GDM1 (cell line): ENCODE measurements at regions not wholly inside any gene's neighbourhood (a gene's known extent, or its start where the extent isn't known, plus 50 kb on each side); places are given as distances from the start of the nearest gene placed in this dataset.

Experiments used
- DNase-seq: peaks from one replicate; lab custom pipeline; 2025; lab: John Stamatoyannopoulos, UW

DNA sequence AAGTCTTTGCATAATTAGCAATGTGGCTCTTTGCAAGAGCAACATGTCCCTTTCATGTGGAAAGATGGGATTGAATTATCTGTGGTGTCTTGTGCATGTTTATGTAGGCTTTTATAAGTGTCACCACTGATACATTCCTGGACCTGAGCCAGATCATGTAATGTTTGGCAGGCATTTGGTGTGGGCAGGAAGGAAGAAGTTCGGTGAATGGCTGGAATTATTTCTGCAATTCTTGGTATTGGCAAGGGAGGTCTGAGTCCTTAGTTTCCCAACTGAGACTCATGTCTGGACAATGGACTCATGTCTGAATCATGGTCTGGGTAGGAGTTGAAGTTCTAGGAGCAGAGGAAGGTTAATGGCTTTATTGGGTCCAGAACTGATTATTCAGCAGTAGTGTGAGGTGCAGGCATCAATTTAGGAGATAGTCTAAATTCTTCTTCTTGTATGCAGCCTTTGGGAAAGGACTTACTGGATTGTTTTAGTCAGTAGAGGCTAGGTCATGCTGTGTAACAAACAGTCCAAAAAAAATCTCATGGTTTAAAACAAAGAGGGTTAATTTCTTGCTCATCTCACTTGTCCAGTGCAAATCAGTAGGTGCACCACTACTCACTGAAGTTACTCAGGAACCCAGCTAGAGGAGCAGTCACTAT, 186.5 kb upstream of the LHX5 start:
- DNase-seq = no peak

DNA sequence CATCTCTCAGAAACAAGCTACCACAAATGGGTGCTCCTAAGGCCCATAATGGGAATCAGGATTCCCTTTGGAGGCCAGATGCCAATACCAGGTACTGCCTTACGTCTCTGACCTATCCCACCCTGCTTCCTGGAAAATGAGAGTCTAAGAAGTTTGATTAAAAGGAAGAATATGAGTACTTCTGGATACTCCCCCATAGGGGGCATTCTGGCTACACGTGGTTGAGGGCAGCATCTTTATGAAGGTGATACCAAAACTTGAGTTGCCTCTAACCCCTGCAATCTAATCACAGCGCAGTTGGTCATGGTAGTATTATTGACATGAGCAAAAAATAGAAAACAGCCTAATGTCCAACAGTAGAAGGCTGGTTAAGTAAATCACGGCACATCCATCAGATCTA, 184.2 kb upstream of the LHX5 start:
- no peak for DNase-seq

- DNase-seq = no peak
Measured at GRCh38 chr12:113655479-113655878, 183.8 kb upstream of the LHX5 start.

DNA sequence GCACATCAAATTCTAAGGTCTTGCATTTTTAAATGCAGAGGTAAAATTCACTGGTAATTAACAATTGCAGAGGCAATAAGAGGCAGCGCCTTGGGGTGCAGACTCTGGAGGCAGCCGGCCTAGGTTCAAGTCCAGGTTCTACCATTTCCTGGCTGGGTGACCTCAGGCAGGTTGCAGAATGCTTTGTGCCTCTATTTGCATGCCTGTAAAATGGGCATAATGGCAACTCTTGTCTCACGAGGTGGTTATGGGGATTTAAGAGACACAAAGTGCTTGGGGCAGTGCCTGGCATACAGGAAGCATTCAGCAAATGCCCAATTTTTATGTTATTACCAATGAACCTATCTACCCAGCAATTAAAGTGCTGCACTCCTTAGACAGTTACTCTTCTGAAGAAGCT, 180.0 kb upstream of the LHX5 start:
- no peak for DNase-seq

DNA sequence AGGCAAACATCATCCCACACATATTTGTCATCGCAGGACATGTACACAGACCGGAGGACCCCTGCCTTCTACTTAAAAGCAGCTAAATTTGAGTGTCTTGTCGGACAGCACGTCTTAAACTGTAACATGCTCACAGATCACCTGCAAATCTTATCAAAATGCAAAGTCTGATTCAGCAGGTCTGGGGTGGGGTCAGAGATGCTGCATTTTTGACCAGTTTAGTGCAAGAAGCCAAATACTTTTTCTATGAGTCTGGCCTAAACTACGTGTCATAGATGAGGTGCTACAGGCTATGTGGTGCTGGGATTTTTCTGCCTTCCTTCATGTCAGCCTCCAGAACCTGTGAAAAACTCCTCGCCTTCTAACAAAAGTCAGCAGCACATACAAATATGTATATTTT, 178.8 kb upstream of the LHX5 start:
- no peak for DNase-seq

- DNase-seq = no peak
Measured at GRCh38 chr12:113649256-113649830, 177.7 kb upstream of the LHX5 start.

- DNase-seq = no peak
Measured at GRCh38 chr12:113647048-113647447, 175.4 kb upstream of the LHX5 start.

DNA sequence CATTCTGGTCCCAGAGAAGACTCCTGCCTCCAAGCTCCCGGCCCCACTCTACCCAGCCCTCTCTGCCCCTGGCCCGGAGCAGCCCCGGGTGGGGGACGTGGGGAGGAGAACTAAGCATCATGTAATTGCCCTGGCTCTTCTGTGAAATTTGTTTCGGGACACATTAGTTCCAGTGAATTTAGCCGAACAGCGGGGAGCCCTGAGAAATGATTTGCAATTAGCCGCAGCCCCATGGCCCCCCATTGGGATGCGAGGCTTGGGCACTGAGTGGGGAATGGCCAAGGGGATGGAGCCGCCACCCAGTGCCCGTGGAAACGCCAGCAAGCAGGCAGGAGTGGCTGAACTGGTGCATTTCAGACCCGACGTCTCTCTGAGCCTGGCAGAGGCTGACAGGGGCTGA, 173.9 kb upstream of the LHX5 start:
- DNase-seq = no peak

DNA sequence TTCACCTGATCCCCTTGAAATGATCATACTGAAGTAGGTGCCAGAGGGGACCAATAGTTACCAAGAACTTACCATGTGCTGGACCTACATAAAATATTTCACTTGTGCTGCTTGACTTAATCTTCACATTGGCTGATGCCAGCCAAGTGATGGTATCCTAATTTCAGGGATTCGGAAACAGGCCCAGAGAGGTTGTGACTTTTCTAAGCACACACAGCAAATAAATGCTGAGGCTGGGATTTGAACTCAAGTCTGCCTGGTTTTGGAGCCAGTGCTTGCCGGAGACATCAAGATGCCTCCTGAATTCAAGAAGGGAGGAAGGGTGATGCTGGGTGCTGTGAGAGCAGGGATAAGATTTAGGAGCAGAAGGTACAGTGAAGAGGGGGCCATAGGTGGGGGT, 173.5 kb upstream of the LHX5 start:
- DNase-seq = no peak

DNA sequence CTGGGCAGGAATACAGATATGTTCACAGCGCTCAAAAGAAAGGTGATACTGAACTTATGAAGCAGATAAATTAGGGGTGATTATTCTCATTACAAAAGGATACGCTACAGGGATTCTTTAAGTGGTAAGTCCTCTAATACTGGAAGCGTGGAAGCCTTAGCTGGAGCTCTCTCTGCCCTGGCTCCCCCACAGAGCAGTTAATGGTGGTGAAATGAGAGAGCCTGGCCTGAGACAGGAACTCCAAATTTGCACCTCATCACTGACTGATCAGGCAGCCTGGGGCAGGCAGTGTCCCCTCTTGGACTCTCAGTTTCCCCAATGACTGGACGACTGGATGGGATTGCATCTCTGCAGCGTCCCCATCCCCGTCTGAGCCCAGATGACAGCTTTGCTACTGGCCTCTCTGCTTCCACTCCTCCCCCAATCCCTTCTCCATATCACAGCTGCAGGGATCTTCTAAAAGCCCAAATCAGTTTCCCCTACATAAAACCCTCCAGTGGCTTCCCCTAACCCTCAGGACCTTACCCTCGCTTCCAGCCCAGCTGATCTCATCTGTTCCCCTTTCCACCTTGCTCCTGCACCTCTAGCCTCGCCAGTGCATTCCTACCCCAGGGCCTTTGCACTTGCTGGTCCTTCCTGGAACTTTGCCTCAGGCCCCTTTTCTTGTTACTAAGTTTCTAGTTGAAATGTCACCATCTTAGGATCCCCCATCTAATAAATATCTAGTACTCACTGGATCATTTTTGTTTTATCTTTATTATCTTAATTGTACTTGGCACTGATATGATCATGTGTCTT, 171.7 kb upstream of the LHX5 start:
- DNase-seq = no peak

GRCh38 chr12:113642672-113643071, 171.0 kb upstream of the LHX5 start:
- DNase-seq = no peak

- no peak for DNase-seq
Measured at GRCh38 chr12:113642216-113642615, 170.5 kb upstream of the LHX5 start.

- no peak for DNase-seq
Measured at GRCh38 chr12:113641426-113642030, 169.9 kb upstream of the LHX5 start.

DNA sequence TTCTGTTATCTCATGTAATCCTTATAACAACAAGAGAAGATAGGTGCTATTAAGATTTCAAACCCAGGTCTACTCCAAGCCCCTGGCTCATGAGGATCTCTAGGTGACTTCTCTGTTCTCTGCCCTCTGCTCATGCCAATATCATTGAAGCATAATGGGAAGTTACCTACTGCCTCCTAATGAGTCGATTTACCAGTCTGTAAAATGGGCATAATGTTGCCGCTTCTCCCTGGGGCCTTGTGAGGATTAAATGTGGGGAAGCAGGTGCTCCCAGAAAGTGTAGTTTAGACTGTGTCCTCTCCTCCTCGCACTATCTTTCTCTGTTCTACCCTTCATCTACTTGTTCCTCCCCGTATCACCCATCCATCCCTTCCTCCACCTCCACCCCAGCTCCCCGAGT, 169.2 kb upstream of the LHX5 start:
- no peak for DNase-seq

- DNase-seq = no peak
Measured at GRCh38 chr12:113639474-113639873, 167.8 kb upstream of the LHX5 start.

- DNase-seq = no peak
Measured at GRCh38 chr12:113638460-113638775, 166.7 kb upstream of the LHX5 start.

- DNase-seq = no peak
Measured at GRCh38 chr12:113634982-113635381, 163.3 kb upstream of the LHX5 start.

DNA sequence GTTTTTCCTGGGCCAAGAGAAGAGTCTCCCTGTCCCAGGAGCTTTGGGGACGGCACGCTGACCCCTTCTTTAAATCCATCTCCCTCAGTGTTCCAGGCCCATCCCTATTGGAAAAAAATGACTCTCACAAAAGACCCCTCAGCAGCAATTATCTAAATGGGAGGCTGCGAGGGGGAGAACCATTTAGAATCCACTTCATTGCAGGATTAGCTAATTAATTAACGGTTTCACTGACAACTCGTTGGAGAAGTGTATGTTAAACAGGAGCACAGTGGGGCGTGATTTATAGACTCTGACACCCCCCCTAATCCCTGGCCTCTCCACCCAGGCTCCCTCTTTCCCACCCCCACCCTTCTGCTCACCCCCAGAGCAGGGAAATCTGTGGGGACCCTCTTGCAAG, 162.8 kb upstream of the LHX5 start:
- no peak for DNase-seq

DNA sequence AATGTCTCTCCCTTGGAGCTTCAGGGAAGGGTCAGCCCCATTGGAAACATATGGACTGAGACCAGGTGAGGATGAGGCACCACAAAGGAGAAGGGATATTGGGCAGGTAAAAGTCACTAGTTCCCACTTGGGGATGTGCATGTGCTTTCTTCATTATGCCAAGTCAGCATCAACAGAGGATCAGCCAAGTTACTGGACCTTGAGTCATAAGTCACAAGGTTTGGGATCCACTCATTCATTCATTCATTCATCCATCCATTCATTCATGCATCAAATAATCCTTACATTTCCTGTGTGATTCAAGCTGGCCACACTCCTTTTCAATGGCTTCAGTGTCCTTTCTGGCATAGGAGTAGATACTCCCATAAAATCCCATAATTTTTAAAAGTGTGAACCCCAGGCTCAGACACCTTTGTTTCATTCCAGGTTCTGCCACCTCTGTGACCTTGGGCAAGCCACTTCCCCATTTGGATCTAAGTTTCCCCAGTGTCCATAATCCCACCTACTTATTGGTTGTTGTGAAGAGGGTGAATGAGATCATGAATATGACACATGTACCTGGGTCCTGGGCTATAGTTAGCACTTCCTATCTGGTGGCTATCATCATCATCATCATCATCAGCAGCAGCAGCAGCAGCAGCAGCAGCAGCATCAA, 162.1 kb upstream of the LHX5 start:
- DNase-seq = no peak

DNA sequence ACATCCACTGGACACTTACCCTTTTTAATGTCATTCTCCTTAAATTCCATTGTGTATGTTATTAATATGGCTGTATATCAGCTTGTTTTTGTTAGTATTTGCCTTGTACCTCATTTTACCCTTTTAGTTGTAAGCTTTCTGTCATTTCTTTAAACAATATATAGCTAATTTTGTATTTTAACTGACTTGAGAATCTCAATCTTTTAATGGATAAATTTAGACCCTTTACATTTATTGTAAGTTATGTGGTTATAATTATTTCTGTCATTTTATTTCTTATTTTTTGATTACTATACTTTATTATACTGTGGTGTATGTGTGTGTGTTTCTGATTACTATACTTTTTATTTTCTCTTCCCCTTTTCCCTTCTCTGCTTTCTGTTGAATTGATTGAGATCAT, 159.0 kb upstream of the LHX5 start:
- no peak for DNase-seq

- no peak for DNase-seq
Measured at GRCh38 chr12:113625499-113625898, 153.8 kb upstream of the LHX5 start.

- DNase-seq = no peak
Measured at GRCh38 chr12:113622410-113622809, 150.7 kb upstream of the LHX5 start.
